ENCODE measurements at regions not wholly inside any gene's neighbourhood (a gene's known extent, or its start where the extent isn't known, plus 50 kb on each side); places are given as distances from the start of the nearest gene placed in this dataset.

- DNase-seq = no peak
Observed at GRCh38 chr12:78407722-78408121, 456.9 kb upstream of the SYT1 start.

GRCh38 chr12:78414071-78414470, 450.5 kb upstream of the SYT1 start:
- no peak for DNase-seq

GRCh38 chr12:78418919-78419318, 445.7 kb upstream of the SYT1 start:
- peak; percentile 88 for DNase-seq

GRCh38 chr12:78419513-78419912, 445.1 kb upstream of the SYT1 start:
- peak; percentile 50 for DNase-seq

GRCh38 chr12:78420991-78421390, 443.6 kb upstream of the SYT1 start:
- DNase-seq = no peak

GRCh38 chr12:78430551-78430950, 434.0 kb upstream of the SYT1 start:
- no peak for DNase-seq

- no peak for DNase-seq
Observed at GRCh38 chr12:78431931-78432330, 432.6 kb upstream of the SYT1 start.

GRCh38 chr12:78439666-78440065, 424.9 kb upstream of the SYT1 start:
- DNase-seq = no peak

- DNase-seq = no peak
Observed at GRCh38 chr12:78441737-78442453, 422.7 kb upstream of the SYT1 start.

GRCh38 chr12:78442454-78442801, 422.1 kb upstream of the SYT1 start:
- no peak for DNase-seq

- no peak for DNase-seq
Observed at GRCh38 chr12:78446555-78446954, 418.0 kb upstream of the SYT1 start.

- no peak for DNase-seq
Observed at GRCh38 chr12:78447373-78447772, 417.2 kb upstream of the SYT1 start.

GRCh38 chr12:78448692-78449091, 415.9 kb upstream of the SYT1 start:
- no peak for DNase-seq

GRCh38 chr12:78455991-78456390, 408.6 kb upstream of the SYT1 start:
- no peak for DNase-seq

GRCh38 chr12:78457938-78458337, 406.6 kb upstream of the SYT1 start:
- DNase-seq = no peak

GRCh38 chr12:78470354-78471195, 394.0 kb upstream of the SYT1 start:
- DNase-seq = peak; percentile 86

GRCh38 chr12:78473136-78473535, 391.4 kb upstream of the SYT1 start:
- peak; percentile 42 for DNase-seq

- no peak for DNase-seq
Observed at GRCh38 chr12:78473561-78473960, 391.0 kb upstream of the SYT1 start.

GRCh38 chr12:78483767-78484315, 380.7 kb upstream of the SYT1 start:
- DNase-seq = no peak

- no peak for DNase-seq
Observed at GRCh38 chr12:78489990-78490389, 374.6 kb upstream of the SYT1 start.

GRCh38 chr12:78490861-78491260, 373.7 kb upstream of the SYT1 start:
- DNase-seq = no peak

- no peak for DNase-seq
Observed at GRCh38 chr12:78494911-78495310, 369.7 kb upstream of the SYT1 start.

- DNase-seq = no peak
Observed at GRCh38 chr12:78501825-78502224, 362.7 kb upstream of the SYT1 start.

- DNase-seq = no peak
Observed at GRCh38 chr12:78519422-78519821, 345.2 kb upstream of the SYT1 start.
